HG03342 (cell line): ENCODE measurements at regions not wholly inside any gene's neighbourhood (a gene's known extent, or its start where the extent isn't known, plus 50 kb on each side); places are given as distances from the start of the nearest gene placed in this dataset.

Experiments used
- ATAC-seq: cut with Tn5 transposase; IDR thresholded peaks from one replicate; pipeline ENCODE4 v1.9.1; 2021; ENCODE audit warnings: mild to moderate bottlenecking, moderate library complexity; ENCODE audit not compliant: unreplicated experiment

- no peak for ATAC-seq
These were observed 53.8 kb upstream of the FBN2 start for GRCh38 chr5:128591598-128592455.

- ATAC-seq: no peak
These were observed 58.0 kb upstream of the FBN2 start for GRCh38 chr5:128596071-128596470.

GRCh38 chr5:128597156-128597555, 59.1 kb upstream of the FBN2 start:
- no peak for ATAC-seq

- ATAC-seq: no peak
These were observed 75.1 kb upstream of the FBN2 start for GRCh38 chr5:128613128-128613527.

- ATAC-seq: no peak
These were observed 75.7 kb upstream of the FBN2 start for GRCh38 chr5:128613766-128614165.

DNA sequence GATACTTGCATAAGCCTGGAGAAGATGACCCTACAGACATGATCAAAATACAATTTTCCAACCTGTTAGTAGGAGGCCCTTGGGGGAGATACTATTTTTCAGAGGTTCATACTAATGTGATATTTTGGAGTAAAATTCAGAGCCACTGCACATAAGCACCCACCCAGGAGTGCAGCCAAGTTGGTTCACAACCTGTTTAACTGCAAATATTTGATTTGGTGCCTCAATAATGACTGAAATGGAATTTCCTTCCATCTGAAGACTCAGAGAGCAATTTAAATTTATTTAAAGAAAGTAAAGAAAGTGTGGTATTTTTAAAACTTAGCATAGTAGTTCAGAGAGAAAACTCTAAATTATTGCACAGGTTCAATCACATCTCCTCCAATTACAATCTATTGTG, 77.5 kb upstream of the FBN2 start:
- ATAC-seq: no peak

DNA sequence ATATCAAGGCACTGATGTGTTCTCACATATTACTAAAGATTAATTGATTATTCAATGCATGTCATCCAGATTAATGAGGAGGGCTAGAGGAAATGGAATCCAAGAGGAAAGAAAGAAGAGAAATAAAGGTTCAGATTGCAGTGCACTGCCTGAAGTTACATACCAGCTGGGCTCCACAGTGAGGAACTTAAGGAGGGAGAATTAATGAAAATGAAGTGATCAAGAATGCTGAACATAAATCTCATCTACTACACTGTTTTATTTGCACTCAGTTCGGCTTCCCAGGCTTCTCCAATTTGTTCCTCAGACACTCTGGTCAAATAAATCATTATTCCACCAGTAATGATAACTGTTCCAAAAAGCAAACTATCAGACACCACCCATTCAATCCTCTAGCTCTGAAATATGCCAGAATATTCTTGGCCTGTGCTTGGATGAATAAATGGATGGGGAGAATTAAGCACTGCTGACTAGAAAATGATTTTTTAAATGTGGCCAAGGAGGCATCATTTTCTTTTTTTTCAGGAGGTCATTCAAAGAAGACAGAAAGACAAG, 88.6 kb upstream of the FBN2 start:
- ATAC-seq: no peak

GRCh38 chr5:128627939-128628338, 89.9 kb upstream of the FBN2 start:
- no peak for ATAC-seq

DNA sequence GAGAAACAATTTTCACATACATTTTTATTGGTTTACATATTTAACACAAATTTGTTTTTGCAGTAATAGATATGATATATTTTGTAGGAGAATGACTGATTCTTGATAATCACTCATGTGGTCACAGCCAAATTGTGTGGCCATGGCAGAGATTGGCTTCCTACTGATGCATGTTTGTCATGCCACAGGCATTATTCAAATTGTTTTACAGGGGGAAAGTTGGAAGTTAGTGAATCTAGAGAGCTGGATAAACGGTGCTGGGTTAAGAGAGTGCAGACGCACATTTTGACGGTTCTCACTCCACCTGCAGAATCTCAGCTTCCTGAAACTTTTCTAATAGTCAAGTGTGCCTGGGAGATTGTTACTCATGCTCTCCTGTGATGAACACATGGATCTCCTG, 91.1 kb upstream of the FBN2 start:
- ATAC-seq: no peak

DNA sequence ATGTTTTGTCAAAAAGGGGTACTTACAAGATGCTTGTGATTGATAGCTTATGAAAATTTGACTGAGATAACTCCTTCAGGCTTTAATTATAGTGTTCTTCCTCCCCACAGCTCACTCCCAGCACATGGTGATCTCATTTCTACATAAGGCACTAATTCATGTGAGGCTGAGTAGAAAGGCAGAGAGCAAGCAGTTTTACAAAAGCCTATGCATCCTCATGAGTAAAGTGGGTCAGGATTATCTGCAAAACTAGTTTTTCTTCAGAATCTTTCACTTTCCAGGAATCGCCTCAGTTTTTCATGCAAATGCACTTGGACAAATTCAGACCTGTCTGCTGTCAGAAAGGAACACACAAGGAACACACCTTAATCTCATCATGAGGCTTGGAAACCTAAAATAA, 92.1 kb upstream of the FBN2 start:
- no peak for ATAC-seq

DNA sequence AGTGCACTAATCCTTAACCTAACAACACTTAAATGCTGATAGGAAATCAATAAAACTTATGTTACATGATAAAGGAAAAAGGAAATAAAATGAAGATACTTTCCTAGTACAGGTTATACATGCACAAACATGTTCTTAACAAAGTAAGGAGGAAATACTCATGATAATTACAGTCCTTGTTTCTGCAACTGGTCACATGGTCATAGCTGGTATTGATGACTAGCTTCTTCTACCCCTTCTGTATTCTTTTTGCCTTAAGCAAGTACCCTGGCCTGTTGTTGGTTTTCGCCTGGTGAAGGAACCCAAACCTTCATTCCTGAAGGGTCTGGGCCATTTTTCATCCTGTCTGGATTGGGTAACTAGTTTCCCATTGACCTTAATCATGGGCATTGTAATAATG, 93.7 kb upstream of the FBN2 start:
- ATAC-seq: no peak

DNA sequence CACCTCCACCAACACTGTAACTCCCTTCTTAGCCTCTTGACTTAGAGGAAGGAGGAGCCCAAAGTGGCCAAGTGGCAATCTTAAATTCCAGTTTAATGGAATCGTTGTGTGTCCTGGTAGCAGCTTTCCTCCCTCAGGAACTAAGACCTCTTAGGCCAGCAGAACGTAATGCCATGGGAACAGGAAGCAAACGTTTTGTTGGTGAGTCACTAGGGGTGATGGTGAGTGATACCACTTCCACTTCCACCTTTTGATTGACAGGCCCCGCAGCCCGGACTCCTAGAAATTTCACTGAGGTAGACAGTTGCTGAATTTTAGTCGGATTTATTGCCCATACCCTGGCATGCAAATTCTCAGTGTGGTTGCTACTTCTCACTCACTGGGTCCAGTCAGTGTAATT, 94.2 kb upstream of the FBN2 start:
- no peak for ATAC-seq

- ATAC-seq: no peak
These were observed 95.9 kb upstream of the FBN2 start for GRCh38 chr5:128633901-128634300.

DNA sequence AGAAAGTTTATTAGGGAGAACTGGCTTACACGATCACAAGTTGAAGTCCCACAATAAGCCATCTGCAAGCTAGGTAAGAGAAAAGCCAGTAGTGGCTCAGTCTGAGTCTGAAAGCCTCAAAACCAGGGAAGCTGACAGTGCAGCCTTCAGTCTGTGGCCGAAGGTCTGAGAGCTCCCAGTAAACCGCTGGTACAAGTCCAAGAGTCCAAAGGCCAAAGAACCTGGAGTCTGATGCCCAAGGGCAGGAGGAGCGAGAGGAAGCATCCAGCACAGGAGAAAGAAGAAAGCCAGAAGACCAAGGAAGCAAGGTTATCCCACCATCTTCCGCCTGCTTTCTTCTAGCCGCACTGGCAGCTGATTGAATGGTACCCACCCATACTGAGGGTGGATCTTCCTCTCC, 97.3 kb upstream of the FBN2 start:
- no peak for ATAC-seq

DNA sequence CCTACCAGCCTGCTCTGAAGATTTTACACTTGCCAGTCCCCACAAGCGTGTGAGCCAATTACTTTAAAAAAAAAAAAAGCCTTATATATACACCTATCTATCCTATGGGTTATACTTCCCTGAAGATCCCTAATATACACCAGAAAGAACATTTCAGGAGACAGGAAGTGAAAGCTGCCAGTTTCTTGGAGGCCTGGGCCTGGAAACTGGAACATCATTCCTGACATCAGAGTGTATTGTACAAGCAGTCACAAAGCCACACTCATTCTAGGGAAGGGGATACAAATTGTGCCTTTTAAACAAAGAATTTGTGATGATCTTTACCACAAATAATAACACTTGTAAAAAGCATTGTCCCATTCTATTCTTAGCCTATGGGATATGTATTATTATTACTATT, 98.3 kb upstream of the FBN2 start:
- no peak for ATAC-seq

DNA sequence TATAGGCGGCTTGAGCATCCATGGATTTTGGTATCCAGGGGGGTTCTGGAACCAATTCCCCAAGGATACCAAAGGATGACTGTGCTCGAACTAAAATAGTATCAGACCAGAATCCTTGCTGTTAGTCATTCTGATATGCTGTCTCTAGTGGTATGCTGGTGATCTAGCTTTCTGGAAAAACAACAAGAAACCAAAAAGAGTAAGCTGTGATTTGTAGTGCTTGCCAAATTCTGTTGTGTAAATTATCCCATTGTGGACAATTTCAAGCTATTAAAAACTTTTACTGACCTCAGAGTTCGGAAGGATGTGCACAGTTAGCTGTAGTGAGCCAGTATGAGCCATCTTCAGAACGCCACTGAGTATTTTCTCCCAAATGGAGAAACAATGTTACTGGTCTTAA, 99.0 kb upstream of the FBN2 start:
- no peak for ATAC-seq

GRCh38 chr5:128641861-128642260, 103.8 kb upstream of the FBN2 start:
- no peak for ATAC-seq

GRCh38 chr5:128644863-128645262, 106.8 kb upstream of the FBN2 start:
- no peak for ATAC-seq

DNA sequence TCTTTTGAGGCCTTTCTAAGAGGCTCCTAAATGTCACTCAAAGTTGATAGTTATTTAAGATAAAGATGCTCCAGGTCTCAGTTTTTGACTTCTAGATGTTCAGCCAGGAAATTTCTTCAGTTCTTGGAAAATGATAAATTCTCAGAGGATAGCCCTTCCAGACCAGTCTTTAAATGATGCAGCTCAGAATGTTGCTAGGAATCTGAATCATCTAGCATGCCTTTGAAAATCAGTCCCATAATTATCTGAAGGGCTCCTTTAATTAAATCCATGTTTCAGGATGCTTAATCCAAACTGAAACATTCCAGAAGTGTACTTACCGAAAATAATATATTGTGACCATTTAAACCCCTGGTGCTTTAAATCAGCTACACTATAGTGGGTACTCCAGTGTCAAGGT, 107.5 kb upstream of the FBN2 start:
- ATAC-seq: no peak

- ATAC-seq: no peak
These were observed 108.1 kb upstream of the FBN2 start for GRCh38 chr5:128646176-128646575.

DNA sequence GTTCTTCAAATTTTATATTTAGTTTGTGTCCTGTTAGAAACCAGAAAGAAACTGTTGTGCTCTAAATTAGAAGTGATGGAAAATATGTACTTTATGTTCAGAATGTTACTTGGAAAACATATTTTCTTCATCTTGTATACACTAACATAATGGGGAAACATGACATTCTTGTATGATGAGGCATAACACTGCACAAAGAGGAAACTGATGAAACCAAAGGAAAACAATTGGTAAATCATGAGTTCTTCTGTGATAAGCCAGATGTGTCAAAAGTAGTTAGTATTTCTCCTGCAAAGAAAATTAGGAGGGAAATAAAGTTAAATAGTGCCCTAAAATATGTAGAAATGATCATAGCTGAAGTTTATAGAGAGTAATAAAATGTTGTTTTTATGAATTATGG, 111.1 kb upstream of the FBN2 start:
- ATAC-seq: no peak

GRCh38 chr5:128662997-128663396, 125.0 kb upstream of the FBN2 start:
- ATAC-seq: no peak
